ENCODE measurements at regions not wholly inside any gene's neighbourhood (a gene's known extent, or its start where the extent isn't known, plus 50 kb on each side); places are given as distances from the start of the nearest gene placed in this dataset.
"Not testable (repeated sequence)": the region's sequence is repeated elsewhere in the genome, so short reads cannot be mapped to it uniquely, and the experiment has no call there.

- no TSS peak for BruUV-seq (replicated peaks)
These were observed 1431.7 kb upstream of the FLRT2 start for GRCh38 chr14:84098261-84098660.

GRCh38 chr14:84099560-84099959 lies 1430.4 kb upstream of the FLRT2 start:
- CTCF ChIA-PET; H3K27ac ChIP-seq (ENCODE audit: low read length); H3K4me1 ChIP-seq (ENCODE audit: control insufficient read depth, insufficient read depth, low read length); H3K9me3 ChIP-seq (ENCODE audit: control insufficient read depth, insufficient read depth, low read depth, low read length); BruUV-seq (replicated peaks); H3K36me3 ChIP-seq (ENCODE audit: control insufficient read depth, insufficient read depth, low read length); in situ Hi-C loops (cut with HindIII; ENCODE audit: low pct_unique_long_range_greater_than_20kb, low sequenced_read_pairs); POLR2A ChIA-PET; H3K4me3 ChIP-seq (ENCODE audit: low read depth in 2 of 2, low read length in 2 of 2); intact Hi-C loops (cut with micrococcal nuclease; ENCODE audit: unreplicated experiment); ATAC-seq; DNase-seq (ENCODE audit: low read depth, low spot score); H3K27me3 ChIP-seq (ENCODE audit: control insufficient read depth, insufficient read depth, low read length): not testable (repeated sequence)

More at GRCh38 chr14:84098261-84098660, 1431.7 kb upstream of the FLRT2 start:
- Histone ChIP-seq H3K27ac (ENCODE audit: low read length) (no peak overlapping the region), H3K4me3 (ENCODE audit: low read depth in 2 of 2, low read length in 2 of 2) (no peak overlapping the region), H3K9me3 (ENCODE audit: control insufficient read depth, insufficient read depth, low read depth, low read length) (no peaks in the 10 kb centered on the region), H3K36me3 (ENCODE audit: control insufficient read depth, insufficient read depth, low read length) (no peaks in the 10 kb centered on the region), H3K4me1 (ENCODE audit: control insufficient read depth, insufficient read depth, low read length) (no peaks in the 10 kb centered on the region), H3K27me3 (ENCODE audit: control insufficient read depth, insufficient read depth, low read length) (no peaks in the 10 kb centered on the region)
- ATAC-seq (no peak), DNase-seq (ENCODE audit: low read depth, low spot score) (no peak)
- in situ Hi-C loops (cut with HindIII; ENCODE audit: low pct_unique_long_range_greater_than_20kb, low sequenced_read_pairs) = no loop called here
- TF ChIP-seq POLR2AphosphoS5 (IDR thresholded peaks at IDR 0.05; ENCODE audit: low read depth, low read length) (no peak), SIN3A (IDR thresholded peaks at IDR 0.05; ENCODE audit: borderline replicate concordance, insufficient read depth, low read depth, low read length) (no peak), REST (IDR thresholded peaks at IDR 0.05; ENCODE audit: insufficient read depth in 1 of 2, low read depth in 2 of 2, low read length in 1 of 2) (no peak), TCF7L2 (IDR thresholded peaks at IDR 0.05; ENCODE audit: low read depth, low read length) (no peak)
- intact Hi-C loops (cut with micrococcal nuclease; ENCODE audit: unreplicated experiment) = no loop called here
- CTCF ChIA-PET = no interaction called here
- POLR2A ChIA-PET = no interaction called here

- DNase-seq (ENCODE audit: low read depth, low spot score) (no peak), ATAC-seq (no peak)
- H3K9me3 ChIP-seq (ENCODE audit: control insufficient read depth, insufficient read depth, low read depth, low read length) = no peaks in the 10 kb centered on the region
- no peaks in the 10 kb centered on the region for H3K4me1 ChIP-seq (ENCODE audit: control insufficient read depth, insufficient read depth, low read length)
- H3K36me3 ChIP-seq (ENCODE audit: control insufficient read depth, insufficient read depth, low read length) = no peaks in the 10 kb centered on the region
- intact Hi-C loops (cut with micrococcal nuclease; ENCODE audit: unreplicated experiment) (no loop called here), in situ Hi-C loops (cut with HindIII; ENCODE audit: low pct_unique_long_range_greater_than_20kb, low sequenced_read_pairs) (no loop called here)
- H3K27ac ChIP-seq (ENCODE audit: low read length) = no peak overlapping the region
- ChIA-PET CTCF (no interaction called here), POLR2A (no interaction called here)
- no peak overlapping the region for H3K4me3 ChIP-seq (ENCODE audit: low read depth in 2 of 2, low read length in 2 of 2)
- no peaks in the 10 kb centered on the region for H3K27me3 ChIP-seq (ENCODE audit: control insufficient read depth, insufficient read depth, low read length)
- TF ChIP-seq TCF7L2 (IDR thresholded peaks at IDR 0.05; ENCODE audit: low read depth, low read length) (no peak), REST (IDR thresholded peaks at IDR 0.05; ENCODE audit: insufficient read depth in 1 of 2, low read depth in 2 of 2, low read length in 1 of 2) (no peak), SIN3A (IDR thresholded peaks at IDR 0.05; ENCODE audit: borderline replicate concordance, insufficient read depth, low read depth, low read length) (no peak), CTCF (IDR thresholded peaks at IDR 0.05) (no peak), POLR2AphosphoS5 (IDR thresholded peaks at IDR 0.05; ENCODE audit: low read depth, low read length) (no peak)
- no TSS peak for BruUV-seq (replicated peaks)
These were observed 1422.1 kb upstream of the FLRT2 start for GRCh38 chr14:84107835-84108343.
